H1 (cell line): ENCODE measurements at regions not wholly inside any gene's neighbourhood (a gene's known extent, or its start where the extent isn't known, plus 50 kb on each side); places are given as distances from the start of the nearest gene placed in this dataset.

Source experiments
- CTCF ChIA-PET: fragments of 300-600 bp; sonication (Branson Sonifier 250); formaldehyde crosslinking; loops from one replicate; lab custom pipeline; 2021; ENCODE audit not compliant: partially characterized antibody; lab: Charles Lee
- POLR2A ChIA-PET: fragments of 300-600 bp; sonication (Branson Sonifier 250); formaldehyde crosslinking; loops from one replicate; lab custom pipeline; 2021; ENCODE audit warnings: inconsistent platforms; ENCODE audit not compliant: partially characterized antibody; lab: Charles Lee
- DNase-seq, 2 experiments: peaks; one replicate each; pipeline versions ENCODE4 v3.0.0 to v3.0.0-alpha.2; 2010 to 2022; ENCODE audit warnings: low spot score in 2 of 2, low read depth in 1 of 2, mixed read lengths in 1 of 2
- FAIRE-seq: peaks from 2 replicates; lab custom pipeline; 2011; peaks lifted over from hg19 to GRCh38; lab: Jason Lieb, UNC
- H2AFZ ChIP-seq: 2 replicates; pipeline ENCODE4 v1.8.1; 2012; ENCODE audit warnings: low read length, inconsistent platforms
- H2AK5ac ChIP-seq: 2 replicates; pipeline ENCODE4 v1.6.1; 2013; ENCODE audit warnings: low read depth, low read length
- H2BK120ac ChIP-seq: replicated peaks from 2 replicates; pipeline ENCODE3; 2013; ENCODE audit warnings: low read depth, low read length, inconsistent platforms
- H2BK12ac ChIP-seq: 2 replicates; pipeline ENCODE4 v1.6.1; 2013; ENCODE audit warnings: low read depth, low read length
- H2BK15ac ChIP-seq: 2 replicates; pipeline ENCODE4 v1.6.1; 2013; ENCODE audit warnings: low read length
- H2BK20ac ChIP-seq: 2 replicates; pipeline ENCODE4 v1.6.1; 2013; ENCODE audit warnings: low read length
- H2BK5ac ChIP-seq: 2 replicates; pipeline ENCODE4 v1.6.1; 2013; ENCODE audit warnings: low read depth, low read length
- H3K14ac ChIP-seq: 2 replicates; pipeline ENCODE4 v1.6.1; 2013; ENCODE audit warnings: inconsistent platforms; ENCODE audit not compliant: insufficient read length
- H3K18ac ChIP-seq: 2 replicates; pipeline ENCODE4 v1.6.1; 2013; ENCODE audit warnings: low read length; ENCODE audit errors: extremely low read depth
- H3K23ac ChIP-seq: 2 replicates; pipeline ENCODE4 v1.6.1; 2013; ENCODE audit warnings: inconsistent platforms; ENCODE audit not compliant: insufficient read length
- H3K23me2 ChIP-seq: 2 replicates; pipeline ENCODE4 v1.6.1; 2013; ENCODE audit warnings: low read depth, low read length
- H3K27ac ChIP-seq: 2 replicates; pipeline ENCODE4 v1.6.1; 2011; ENCODE audit warnings: low read depth, low read length, inconsistent platforms
- H3K27me3 ChIP-seq, 4 experiments: replicated peaks in 1 of 4; 1 replicate in 1 of 4; 2 replicates in 3 of 4; pipeline versions ENCODE4 v1.6.1 to v1.8.1; 2011 to 2013; ENCODE audit warnings: low read length in 3 of 4, mild to moderate bottlenecking in 3 of 4, inconsistent platforms in 2 of 4, mixed read lengths in 2 of 4, moderate library complexity in 1 of 4; ENCODE audit not compliant: control insufficient read depth in 3 of 4, insufficient read depth in 3 of 4; ENCODE audit errors: extremely low read depth in 1 of 4
- H3K36me3 ChIP-seq, 4 experiments: 2 replicates each; pipeline versions ENCODE4 v1.6.1 to v1.8.1; 2011 to 2013; ENCODE audit warnings: mild to moderate bottlenecking in 4 of 4, low read length in 3 of 4, moderate library complexity in 2 of 4, control low read depth in 1 of 4, inconsistent platforms in 1 of 4; ENCODE audit not compliant: insufficient read depth in 4 of 4, control insufficient read depth in 2 of 4
- H3K4ac ChIP-seq: replicated peaks from 2 replicates; pipeline ENCODE3; 2013; ENCODE audit warnings: low read length, low read depth, mixed read lengths, inconsistent platforms; ENCODE audit not compliant: insufficient read length
- H3K4me1 ChIP-seq, 4 experiments: replicated peaks in 1 of 4; 1 replicate in 1 of 4; 2 replicates in 3 of 4; pipeline versions ENCODE4 v1.6.1 to v1.8.1; 2011 to 2013; ENCODE audit warnings: low read length in 3 of 4, inconsistent platforms in 2 of 4, mixed read lengths in 1 of 4; ENCODE audit not compliant: insufficient read depth in 4 of 4, control insufficient read depth in 3 of 4
- H3K4me2 ChIP-seq, 2 experiments: 2 replicates each; pipeline versions ENCODE4 v1.6.1 to v1.8.1; 2011 to 2013; ENCODE audit warnings: low read depth in 2 of 2, low read length in 2 of 2, control low read depth in 1 of 2, inconsistent platforms in 1 of 2, mild to moderate bottlenecking in 1 of 2; ENCODE audit not compliant: insufficient read depth in 1 of 2
- H3K4me3 ChIP-seq, 4 experiments: fragments of 200-600, 300-600 bp in 1 of 4; sonication (generic), shearing (Covaris generic), sonication (Bioruptor Twin) in 1 of 4; 2 replicates each; pipeline versions ENCODE4 v1.5.1 to v1.8.1; 2011 to 2016; ENCODE audit warnings: low read length in 4 of 4, low read depth in 3 of 4, control low read depth in 2 of 4, inconsistent platforms in 2 of 4, mild to moderate bottlenecking in 2 of 4, mixed read lengths in 1 of 4, moderate library complexity in 1 of 4; ENCODE audit not compliant: insufficient read depth in 2 of 4; ENCODE audit errors: extremely low read depth in 1 of 4
- H3K56ac ChIP-seq: replicated peaks from 2 replicates; pipeline ENCODE3; 2013; ENCODE audit warnings: low read depth, mild to moderate bottlenecking, mixed read lengths, low read length, inconsistent platforms; ENCODE audit not compliant: insufficient read length
- H3K79me1 ChIP-seq: 2 replicates; pipeline ENCODE4 v1.6.1; 2013; ENCODE audit warnings: low read depth, low read length, control low read depth
- H3K79me2 ChIP-seq, 2 experiments: 2 replicates each; pipeline versions ENCODE4 v1.6.1 to v1.8.1; 2012 to 2013; ENCODE audit warnings: low read length in 2 of 2, mild to moderate bottlenecking in 2 of 2, inconsistent platforms in 1 of 2; ENCODE audit not compliant: insufficient read depth in 2 of 2, control insufficient read depth in 1 of 2
- H3K9ac ChIP-seq, 4 experiments: replicated peaks in 1 of 4; 1 replicate in 1 of 4; 2 replicates in 3 of 4; pipeline versions ENCODE4 v1.6.1 to v1.8.1; 2011 to 2013; ENCODE audit warnings: low read depth in 3 of 4, low read length in 3 of 4, control low read depth in 2 of 4, mild to moderate bottlenecking in 2 of 4, moderate library complexity in 2 of 4, inconsistent platforms in 1 of 4; ENCODE audit errors: extremely low read depth in 1 of 4
- H3K9me3 ChIP-seq, 2 experiments: 2 replicates each; pipeline versions ENCODE4 v1.6.1 to v1.8.1; 2012 to 2013; ENCODE audit warnings: mild to moderate bottlenecking in 2 of 2, moderate library complexity in 2 of 2, control low read depth in 1 of 2, inconsistent platforms in 1 of 2, low read depth in 1 of 2, low read length in 1 of 2, mixed read lengths in 1 of 2; ENCODE audit not compliant: insufficient read depth in 2 of 2
- H4K20me1 ChIP-seq, 2 experiments: replicated peaks in 1 of 2; 2 replicates each; pipeline versions ENCODE3 to v1.8.1; 2011 to 2013; ENCODE audit warnings: inconsistent platforms in 2 of 2, low read length in 2 of 2, mild to moderate bottlenecking in 1 of 2; ENCODE audit not compliant: insufficient read depth in 2 of 2, control insufficient read depth in 1 of 2
- H4K5ac ChIP-seq: 2 replicates; pipeline ENCODE4 v1.6.1; 2013; ENCODE audit warnings: low read length, low read depth, mixed read lengths, inconsistent platforms; ENCODE audit not compliant: insufficient read length
- H4K8ac ChIP-seq: 2 replicates; pipeline ENCODE4 v1.8.0; 2013; ENCODE audit warnings: mild to moderate bottlenecking, moderate library complexity, low read length, inconsistent platforms; ENCODE audit not compliant: insufficient read depth; ENCODE audit errors: extremely low read depth
- H4K91ac ChIP-seq: replicated peaks from 2 replicates; pipeline ENCODE3; 2013; ENCODE audit warnings: low read length, mixed read lengths, inconsistent platforms; ENCODE audit not compliant: insufficient read length
- ASH2L ChIP-seq: fragments of 200-600, 300-600 bp; sonication (generic); IDR thresholded peaks from one replicate; pipeline ENCODE4 v1.7.1; 2017; ENCODE audit warnings: low read length
- ATF3 ChIP-seq: IDR thresholded peaks from 2 replicates; pipeline ENCODE4 v1.6.1; 2011; ENCODE audit warnings: low read depth, mild to moderate bottlenecking, low read length; ENCODE audit not compliant: insufficient read depth
- FOSL1 ChIP-seq: IDR thresholded peaks from 2 replicates; pipeline ENCODE4 v1.6.1; 2011; ENCODE audit warnings: mild to moderate bottlenecking, low read depth, low read length, moderate library complexity; ENCODE audit not compliant: insufficient read depth
- KDM4A ChIP-seq: IDR thresholded peaks from one replicate; pipeline ENCODE4 v1.7.1; 2012; ENCODE audit warnings: low read depth, mild to moderate bottlenecking, moderate library complexity, low read length, inconsistent platforms; ENCODE audit not compliant: severe bottlenecking
- NRF1 ChIP-seq: IDR thresholded peaks from 2 replicates; pipeline ENCODE4 v1.6.1; 2011; ENCODE audit warnings: mild to moderate bottlenecking, low read depth, low read length, improper control_type of control experiment
- SP1 ChIP-seq: IDR thresholded peaks from 2 replicates; pipeline ENCODE4 v1.6.1; 2011; ENCODE audit warnings: low read depth, low read length
- TAF7 ChIP-seq: optimal IDR thresholded peaks from 2 replicates; pipeline ENCODE3; 2011; ENCODE audit warnings: low read depth, mild to moderate bottlenecking, inconsistent platforms, low read length, moderate library complexity, borderline replicate concordance
- YY1 ChIP-seq: IDR thresholded peaks from 2 replicates; pipeline ENCODE4 v1.6.1; 2011; ENCODE audit warnings: low read depth, mild to moderate bottlenecking, low read length
- ZNF274 ChIP-seq: IDR thresholded peaks from 2 replicates; pipeline ENCODE4 v1.7.0; 2012; ENCODE audit warnings: low read length, borderline replicate concordance; ENCODE audit errors: extremely low read depth
- WGBS, 2 experiments: shearing (Covaris generic) in 1 of 2; methylation state at CpG; one replicate each; pipeline versions ENCODE4 v1.1.6 to v1.1.7; 2013 to 2015; ENCODE audit warnings: low lambda C conversion rate in 2 of 2, mixed read lengths in 2 of 2, inconsistent platforms in 1 of 2, low coverage in 1 of 2, missing lambda C conversion rate in 1 of 2; ENCODE audit not compliant: insufficient replicate concordance in 2 of 2, insufficient coverage in 1 of 2, insufficient read length in 1 of 2; ENCODE audit errors: extremely low coverage in 1 of 2, missing lambda C conversion rate in 1 of 2; 5-methylcytosine and 5-hydroxymethylcytosine counted together

- H3K9me3 ChIP-seq = no peaks in the 10 kb centered on the region
- no peak overlapping the region for H3K18ac ChIP-seq
- no peak overlapping the region for H3K9ac ChIP-seq
- H3K23ac ChIP-seq = no peak overlapping the region
- H3K27me3 ChIP-seq = peaks cover 0 to 1% (median 0%) of the 10 kb centered on the region in 4 experiments; a peak in 1 of 7 replicates
- H3K23me2 ChIP-seq = no peaks in the 10 kb centered on the region
- no peaks in the 10 kb centered on the region for H3K79me2 ChIP-seq
- H2BK120ac ChIP-seq = no peak overlapping the region
- H3K4me2 ChIP-seq = no peak overlapping the region
- H4K91ac ChIP-seq = no peak overlapping the region
- ChIA-PET CTCF (no interaction called here), POLR2A (no interaction called here)
- 82% methylated on average over 1 of the region's 1 CpG; no CpG with 5 or more reads in 1 of the 2 experiments for WGBS, 2 experiments
- peaks cover 0 to 3% (median 1%) of the 10 kb centered on the region in 4 experiments; a peak in 2 of 7 replicates for H3K4me1 ChIP-seq
- no peak overlapping the region for H3K56ac ChIP-seq
- H2AFZ ChIP-seq = no peak overlapping the region
- H2BK12ac ChIP-seq = no peak overlapping the region
- no peak overlapping the region for H2BK15ac ChIP-seq
- H3K79me1 ChIP-seq = no peaks in the 10 kb centered on the region
- H4K8ac ChIP-seq = no peak overlapping the region
- H3K27ac ChIP-seq = no peak overlapping the region
- H3K14ac ChIP-seq = no peak overlapping the region
- H3K4ac ChIP-seq = no peak overlapping the region
- H3K4me3 ChIP-seq = no peak overlapping the region
- no peak overlapping the region for H2BK20ac ChIP-seq
- no peaks in the 10 kb centered on the region for H4K20me1 ChIP-seq
- no peak for DNase-seq
- no peak overlapping the region for H2AK5ac ChIP-seq
- no peak for FAIRE-seq
- H2BK5ac ChIP-seq = no peak overlapping the region
- no peak overlapping the region for H4K5ac ChIP-seq
- H3K36me3 ChIP-seq = no peaks in the 10 kb centered on the region
- TF ChIP-seq TAF7 (no peak), ASH2L (no peak), ATF3 (no peak), ZNF274 (no peak), SP1 (no peak), NRF1 (no peak), YY1 (no peak), FOSL1 (no peak), KDM4A (no peak)
Measured at GRCh38 chr3:73786321-73786807, 161.6 kb upstream of the PDZRN3 start.
